Skeletal muscle cell (primary cell): ENCODE measurements at regions not wholly inside any gene's neighbourhood (a gene's known extent, or its start where the extent isn't known, plus 50 kb on each side); places are given as distances from the start of the nearest gene placed in this dataset.
"Not testable (repeated sequence)": the region's sequence is repeated elsewhere in the genome, so short reads cannot be mapped to it uniquely, and the experiment has no call there.

ENCODE experiments used
- DNase-seq: peaks from one replicate; pipeline ENCODE4 v3.0.0-alpha.2; 2010; ENCODE audit warnings: low read depth
- H3K4me3 ChIP-seq: 2 replicates; pipeline ENCODE4 v1.5.1; 2011; ENCODE audit warnings: low read depth, mild to moderate bottlenecking, control low read depth, low read length, moderate library complexity

- no peak for DNase-seq
- no peak overlapping the region for H3K4me3 ChIP-seq
Measured at GRCh38 chr1:101452825-101453224, 216.0 kb downstream of the S1PR1 start.

DNA sequence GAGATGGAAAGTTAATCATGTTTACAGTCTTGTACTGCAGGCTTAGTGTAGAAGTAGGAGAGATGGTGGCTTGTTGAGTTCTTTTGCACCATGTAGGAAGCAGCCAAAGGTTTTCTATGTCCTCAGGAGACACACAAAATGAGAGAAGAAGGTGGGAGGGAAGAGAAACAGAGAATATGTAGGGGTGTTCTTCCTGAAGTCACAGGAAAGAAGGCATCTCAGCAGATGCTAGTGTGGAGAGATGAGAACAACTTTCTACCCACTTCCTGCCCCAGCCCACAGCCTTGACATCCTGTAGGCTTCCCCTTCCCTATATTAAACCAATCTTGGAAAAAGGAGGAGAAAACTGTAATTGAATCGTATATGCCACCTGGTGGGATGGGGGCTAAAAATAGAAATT, 217.0 kb downstream of the S1PR1 start:
- H3K4me3 ChIP-seq, result no peak overlapping the region
- no peak for DNase-seq

DNA sequence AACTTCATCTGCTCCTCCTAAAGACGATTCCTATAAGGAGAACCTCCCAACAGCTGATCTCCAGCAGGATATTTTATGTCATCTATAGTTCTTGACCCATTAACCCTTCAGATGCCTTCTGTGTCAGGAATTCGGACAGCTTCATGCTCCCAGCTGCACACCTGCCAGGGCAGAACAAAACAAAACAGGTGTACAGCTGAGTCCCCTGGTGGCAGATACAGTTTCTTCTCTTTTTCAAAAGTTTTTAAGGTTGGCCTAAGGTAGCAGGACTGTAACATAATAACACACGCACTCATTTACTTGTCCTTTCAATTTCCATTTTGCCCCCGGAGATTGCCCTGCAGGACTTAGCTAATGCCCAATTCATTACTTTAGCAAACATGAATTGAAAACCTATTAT, 218.3 kb downstream of the S1PR1 start:
- DNase-seq, result no peak
- H3K4me3 ChIP-seq, result no peak overlapping the region

DNA sequence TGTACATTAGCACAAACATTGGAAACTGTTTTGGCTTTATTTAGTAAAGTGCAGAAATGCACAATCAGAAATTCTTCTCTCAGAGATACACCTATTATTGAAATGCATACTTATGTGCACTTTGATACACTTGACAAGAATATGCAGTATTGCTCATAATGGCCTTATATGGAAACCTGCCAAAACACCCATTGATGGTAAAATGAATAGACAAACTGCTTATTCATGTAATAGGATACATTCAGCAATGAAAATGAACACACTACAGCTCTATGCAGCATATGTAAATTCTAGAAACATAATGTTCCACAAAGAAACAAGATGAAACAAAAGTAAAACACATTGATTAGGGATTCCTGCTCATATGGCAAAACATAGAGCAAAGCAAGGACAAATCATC, 223.9 kb downstream of the S1PR1 start:
- no peak for DNase-seq
- H3K4me3 ChIP-seq, result no peak overlapping the region

- no peak for DNase-seq
Measured at GRCh38 chr1:101463195-101463594, 226.4 kb downstream of the S1PR1 start.

DNA sequence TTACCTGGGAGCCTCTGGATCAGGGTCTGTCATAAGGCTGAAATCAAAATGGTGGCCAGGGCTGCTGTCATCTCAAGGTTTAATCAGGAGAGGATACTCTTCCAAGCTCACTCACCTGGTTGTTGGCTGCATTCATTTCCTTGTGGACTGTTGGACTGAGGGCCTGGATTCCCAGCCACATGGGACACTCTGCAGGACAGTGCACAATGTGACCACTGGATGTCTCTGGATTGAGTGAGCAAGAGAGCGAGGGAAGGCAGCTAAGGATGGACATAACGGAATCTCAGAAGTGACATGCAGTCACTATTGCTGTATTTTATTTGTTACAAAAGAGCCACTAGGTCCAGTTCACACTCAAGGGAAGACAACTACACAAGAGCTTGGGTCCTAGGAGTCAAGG, 229.1 kb downstream of the S1PR1 start:
- H3K4me3 ChIP-seq, result no peak overlapping the region
- no peak for DNase-seq

More at GRCh38 chr1:101463195-101463594, 226.4 kb downstream of the S1PR1 start:
- H3K4me3 ChIP-seq, result no peak overlapping the region

GRCh38 chr1:101474039-101474665, 237.3 kb downstream of the S1PR1 start:
- H3K4me3 ChIP-seq, result no peak overlapping the region
- no peak for DNase-seq

DNA sequence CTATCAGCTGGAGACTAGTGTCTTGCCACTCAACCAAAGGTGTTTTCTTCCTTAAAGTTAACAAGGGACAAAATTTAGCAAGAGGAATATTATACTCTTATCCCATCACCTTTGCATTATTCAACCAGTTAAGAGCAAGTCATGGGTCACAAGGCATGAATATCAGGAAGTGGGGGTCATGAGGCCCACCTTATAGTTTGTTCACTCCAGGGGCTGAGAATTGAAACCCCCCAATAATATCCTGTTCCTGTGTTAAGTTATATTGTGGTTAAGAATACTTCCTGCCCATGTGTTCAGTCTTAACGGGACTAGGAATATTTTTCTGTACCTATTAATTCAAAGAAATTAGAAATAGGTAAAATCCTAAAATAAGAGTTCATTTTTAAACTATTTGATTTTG, 239.7 kb downstream of the S1PR1 start:
- H3K4me3 ChIP-seq, result no peak overlapping the region
- no peak for DNase-seq

GRCh38 chr1:101479945-101480344, 243.1 kb downstream of the S1PR1 start:
- no peak overlapping the region for H3K4me3 ChIP-seq
- no peak for DNase-seq

- no peak for DNase-seq
- no peak overlapping the region for H3K4me3 ChIP-seq
Measured at GRCh38 chr1:101482306-101482705, 245.5 kb downstream of the S1PR1 start.

- no peak for DNase-seq
- no peak overlapping the region for H3K4me3 ChIP-seq
Measured at GRCh38 chr1:101483982-101484688, 247.3 kb downstream of the S1PR1 start.

DNA sequence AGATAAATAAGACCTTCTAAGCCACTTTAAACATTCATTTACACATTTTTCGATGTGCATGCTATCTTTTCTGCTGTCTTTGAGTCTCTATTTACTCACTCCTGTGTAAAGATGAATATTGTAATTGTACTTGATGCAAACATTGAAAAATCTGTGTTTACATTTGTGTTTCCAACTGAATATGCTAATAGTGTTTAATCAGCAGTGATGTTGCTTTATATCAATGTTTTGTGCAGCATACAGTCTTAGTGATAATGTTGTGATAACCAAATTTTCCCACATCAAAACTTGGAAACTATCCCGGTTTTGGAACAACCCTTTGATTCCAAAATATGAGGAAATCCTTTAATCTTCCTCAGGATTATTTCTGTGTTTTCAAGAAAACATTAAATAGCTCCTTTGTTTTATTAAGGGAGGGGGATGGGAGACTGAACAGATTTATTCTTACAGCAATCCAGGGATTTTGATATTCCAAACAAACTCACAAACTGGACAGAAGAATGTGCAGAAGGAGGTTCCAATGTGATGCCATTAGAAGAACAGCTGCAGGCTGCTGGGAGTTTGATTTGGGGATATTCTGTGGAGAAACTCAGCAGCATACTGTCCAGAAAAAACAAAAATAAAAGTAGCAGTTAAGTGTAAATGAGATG, 248.0 kb downstream of the S1PR1 start:
- no peak for DNase-seq

GRCh38 chr1:101485712-101486111, 248.9 kb downstream of the S1PR1 start:
- DNase-seq, result no peak
- H3K4me3 ChIP-seq, result no peak overlapping the region

More for the DNA sequence above, 248.0 kb downstream of the S1PR1 start:
- H3K4me3 ChIP-seq, result no peak overlapping the region

- H3K4me3 ChIP-seq, DNase-seq: not testable (repeated sequence)
Measured at GRCh38 chr1:101492144-101492543, 255.3 kb downstream of the S1PR1 start.

- not testable (repeated sequence) for DNase-seq, H3K4me3 ChIP-seq
Measured at GRCh38 chr1:101493920-101494319, 257.1 kb downstream of the S1PR1 start.

GRCh38 chr1:101496109-101496508, 259.3 kb downstream of the S1PR1 start:
- no peak for DNase-seq
- no peak overlapping the region for H3K4me3 ChIP-seq

DNA sequence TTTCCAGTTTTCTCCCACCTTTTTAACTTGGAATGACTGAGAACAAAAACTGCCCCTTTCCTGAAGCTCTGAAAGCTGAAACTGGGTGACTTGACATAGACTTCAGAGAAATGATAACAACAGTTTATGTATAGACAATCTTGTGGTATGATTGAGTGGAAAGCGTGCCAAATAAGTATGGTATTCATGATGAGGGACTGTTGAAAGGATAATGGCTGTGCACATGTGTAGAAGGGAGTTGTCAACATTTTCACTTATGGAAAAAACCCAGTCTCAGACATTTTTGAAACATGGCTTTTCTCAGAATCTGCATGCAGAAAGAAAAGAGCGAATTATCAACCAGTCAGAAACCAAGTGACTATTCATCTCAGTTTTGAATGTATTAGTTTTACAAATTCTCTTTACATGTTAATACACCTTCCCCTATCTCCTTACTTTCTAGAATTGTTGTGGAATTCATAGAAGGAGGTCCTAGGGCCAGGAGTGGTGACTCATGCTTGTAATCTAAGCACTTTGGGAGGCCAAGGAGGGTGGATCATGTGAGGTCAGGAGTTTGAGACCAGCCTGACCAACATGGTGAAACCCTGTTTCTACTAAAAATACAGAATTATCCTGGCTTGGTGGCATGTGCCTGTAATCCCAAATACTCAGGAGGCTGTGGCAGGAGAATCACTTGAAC, 261.2 kb downstream of the S1PR1 start:
- no peak overlapping the region for H3K4me3 ChIP-seq
- no peak for DNase-seq

GRCh38 chr1:101504106-101504505, 267.3 kb downstream of the S1PR1 start:
- H3K4me3 ChIP-seq, DNase-seq: not testable (repeated sequence)

DNA sequence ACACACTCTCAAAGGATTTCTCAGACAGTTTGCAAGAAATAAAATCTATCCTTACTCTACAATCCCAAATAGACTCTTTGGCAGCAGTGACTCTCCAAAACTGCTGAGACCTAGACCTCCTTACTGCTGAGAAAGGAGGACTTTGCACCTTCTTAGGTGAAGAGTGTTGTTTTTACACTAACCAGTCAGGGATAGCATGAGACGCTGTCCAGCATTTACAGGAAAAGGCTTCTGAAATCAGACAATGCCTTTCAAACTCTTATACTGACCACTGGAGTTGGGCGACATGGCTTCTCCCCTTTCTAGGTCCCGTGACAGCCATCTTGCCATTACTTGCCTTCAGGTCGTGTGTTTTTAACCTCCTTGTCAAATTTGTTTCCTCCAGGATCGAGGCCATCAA, 268.4 kb downstream of the S1PR1 start:
- H3K4me3 ChIP-seq, DNase-seq: not testable (repeated sequence)

GRCh38 chr1:101506541-101507164, 269.8 kb downstream of the S1PR1 start:
- DNase-seq, result no peak
- no peak overlapping the region for H3K4me3 ChIP-seq
